ENCODE measurements at regions not wholly inside any gene's neighbourhood (a gene's known extent, or its start where the extent isn't known, plus 50 kb on each side); places are given as distances from the start of the nearest gene placed in this dataset.

GRCh38 chr9:20276762-20277161 lies 345.5 kb downstream of the MLLT3 start:
- TF ChIP-seq CTCF (IDR thresholded peaks at IDR 0.05) = no peak

GRCh38 chr9:20271723-20272122 lies 350.6 kb downstream of the MLLT3 start:
- TF ChIP-seq CTCF (IDR thresholded peaks at IDR 0.05) = 0 out of 2 replicates have a peak, but pooled peaks have one; percentile 9

GRCh38 chr9:20271096-20271495 lies 351.2 kb downstream of the MLLT3 start:
- no peak for TF ChIP-seq CTCF (IDR thresholded peaks at IDR 0.05)

- TF ChIP-seq CTCF (IDR thresholded peaks at IDR 0.05) = no peak
Measured at GRCh38 chr9:20270161-20270560, 352.1 kb downstream of the MLLT3 start.

GRCh38 chr9:20269620-20270019 lies 352.7 kb downstream of the MLLT3 start:
- no peak for TF ChIP-seq CTCF (IDR thresholded peaks at IDR 0.05)

- no peak for TF ChIP-seq CTCF (IDR thresholded peaks at IDR 0.05)
Measured at GRCh38 chr9:20264896-20265295, 357.4 kb downstream of the MLLT3 start.

- no peak for TF ChIP-seq CTCF (IDR thresholded peaks at IDR 0.05)
Measured at GRCh38 chr9:20262611-20263010, 359.7 kb downstream of the MLLT3 start.

- no peak for TF ChIP-seq CTCF (IDR thresholded peaks at IDR 0.05)
Measured at GRCh38 chr9:20256284-20256948, 365.9 kb downstream of the MLLT3 start.
